Transverse colon (tissue), 4 donors: ENCODE measurements at regions not wholly inside any gene's neighbourhood (a gene's known extent, or its start where the extent isn't known, plus 50 kb on each side); places are given as distances from the start of the nearest gene placed in this dataset.

Experiments
- DNase-seq: peaks from one replicate; pipeline ENCODE4 v3.0.0-alpha.2; 2019
- H3K27ac ChIP-seq, 4 donors: fragments of 200-600 bp; sonication (generic); 2 replicates each; pipeline ENCODE4 v1.5.1; 2016 to 2018; ENCODE audit warnings: inconsistent platforms in 4 of 4
- H3K27me3 ChIP-seq: fragments of 200-600 bp; sonication (generic); 2 replicates; pipeline ENCODE4 v1.5.1; 2017; ENCODE audit warnings: inconsistent platforms
- H3K36me3 ChIP-seq, 4 donors: fragments of 200-600 bp; sonication (generic); 2 replicates each; pipeline ENCODE4 v1.5.1; 2017 to 2019; ENCODE audit warnings: inconsistent platforms in 4 of 4
- H3K4me1 ChIP-seq, 4 donors: fragments of 200-600 bp; sonication (generic); 2 replicates each; pipeline ENCODE4 v1.5.1; 2017 to 2020; ENCODE audit warnings: inconsistent platforms in 4 of 4
- H3K4me3 ChIP-seq, 4 donors: fragments of 200-600 bp; sonication (generic); 1 replicate in 1 of 4; 2 replicates in 3 of 4; pipeline versions ENCODE4 v1.5.1 to v1.6.1; 2017 to 2019; ENCODE audit warnings: inconsistent platforms in 4 of 4
- H3K9me3 ChIP-seq, 2 donors: fragments of 200-600 bp; sonication (generic); 2 replicates each; pipeline ENCODE4 v1.5.1; 2017 to 2019; ENCODE audit warnings: inconsistent platforms in 2 of 2
- EP300 ChIP-seq: sonication (generic); formaldehyde crosslinking; IDR thresholded peaks from one replicate; pipeline ENCODE4 v1.6.1; 2017; ENCODE audit warnings: antibody characterized with exemption, low read depth
- POLR2A ChIP-seq: fragments of 450-650 bp; IDR thresholded peaks from one replicate; pipeline ENCODE4 v1.6.1; 2016; ENCODE audit warnings: antibody characterized with exemption, mild to moderate bottlenecking, moderate library complexity
- POLR2AphosphoS5 ChIP-seq, 3 donors: sonication (generic); formaldehyde crosslinking; IDR thresholded peaks; one replicate each; pipeline ENCODE4 v1.6.1; 2016; ENCODE audit warnings: antibody characterized with exemption in 3 of 3
- WGBS, 2 donors: methylation state at CpG; one replicate each; pipeline ENCODE4 v1.1.5; 2018; ENCODE audit warnings: low coverage in 1 of 2; 5-methylcytosine and 5-hydroxymethylcytosine counted together
- in situ Hi-C, 4 donors: fragments of 200-750 bp; cut with MboI; loops; one replicate each; pipeline versions ENCODE4 v1.15.0 to v1.15.1; 2017; ENCODE audit warnings: low sequenced_read_pairs in 3 of 4, low pct_ligation_motif_present in 1 of 4, low pct_unique_long_range_greater_than_20kb in 1 of 4
- intact Hi-C: fragments of 100-400 bp; cut with DNase I; formaldehyde crosslinking; loops from one replicate; pipeline ENCODE4 v1.15.1; 2023; ENCODE audit warnings: low total_unique reads
- TF ChIP-seq, protein P1 (sequence below), 5 experiments: fragments of 200-600 bp in 3 of 5; fragments of 450-650 bp in 2 of 5; sonication (generic) in 3 of 5; IDR thresholded peaks; 1 replicate in 2 of 5; 2 replicates in 3 of 5; pipeline ENCODE4 v1.5.1; 2016 to 2017; ENCODE audit warnings: antibody characterized with exemption in 5 of 5, inconsistent platforms in 3 of 5, mild to moderate bottlenecking in 2 of 5, moderate library complexity in 1 of 5

DNA sequence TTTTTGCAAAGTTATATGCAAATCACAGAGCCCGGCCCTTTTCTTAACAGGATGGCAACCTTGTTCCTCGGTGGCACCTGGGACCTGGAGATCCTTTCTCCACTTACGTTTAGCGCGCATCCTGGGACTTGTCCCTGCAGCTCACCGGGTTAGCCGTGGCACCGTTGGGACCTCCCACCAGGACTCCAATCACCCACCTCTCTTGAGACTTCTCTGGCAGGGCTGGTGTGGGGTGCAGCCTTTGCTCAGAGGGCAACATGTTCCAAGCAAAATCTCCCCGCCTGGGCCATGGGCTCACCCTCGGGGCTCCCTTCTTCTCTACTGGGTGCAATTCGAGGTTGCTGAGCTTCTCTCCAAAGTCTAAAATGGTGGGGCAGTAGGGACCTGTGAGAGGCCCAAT is 211.9 kb upstream of the UMPS start:
- no peaks in the 10 kb centered on the region for H3K36me3 ChIP-seq
- in situ Hi-C loops (no loop called here), intact Hi-C loops (no loop called here)
- 84% methylated on average over 11 of the region's 11 CpGs; no CpG with 5 or more reads in 1 of the 2 donors for WGBS, 2 donors
- H3K27ac ChIP-seq: no peak overlapping the region
- no peaks in the 10 kb centered on the region for H3K4me1 ChIP-seq
- H3K27me3 ChIP-seq: no peaks in the 10 kb centered on the region
- no peak for TF ChIP-seq POLR2A
- no peak for TF ChIP-seq EP300
- TF ChIP-seq, protein P1, sequence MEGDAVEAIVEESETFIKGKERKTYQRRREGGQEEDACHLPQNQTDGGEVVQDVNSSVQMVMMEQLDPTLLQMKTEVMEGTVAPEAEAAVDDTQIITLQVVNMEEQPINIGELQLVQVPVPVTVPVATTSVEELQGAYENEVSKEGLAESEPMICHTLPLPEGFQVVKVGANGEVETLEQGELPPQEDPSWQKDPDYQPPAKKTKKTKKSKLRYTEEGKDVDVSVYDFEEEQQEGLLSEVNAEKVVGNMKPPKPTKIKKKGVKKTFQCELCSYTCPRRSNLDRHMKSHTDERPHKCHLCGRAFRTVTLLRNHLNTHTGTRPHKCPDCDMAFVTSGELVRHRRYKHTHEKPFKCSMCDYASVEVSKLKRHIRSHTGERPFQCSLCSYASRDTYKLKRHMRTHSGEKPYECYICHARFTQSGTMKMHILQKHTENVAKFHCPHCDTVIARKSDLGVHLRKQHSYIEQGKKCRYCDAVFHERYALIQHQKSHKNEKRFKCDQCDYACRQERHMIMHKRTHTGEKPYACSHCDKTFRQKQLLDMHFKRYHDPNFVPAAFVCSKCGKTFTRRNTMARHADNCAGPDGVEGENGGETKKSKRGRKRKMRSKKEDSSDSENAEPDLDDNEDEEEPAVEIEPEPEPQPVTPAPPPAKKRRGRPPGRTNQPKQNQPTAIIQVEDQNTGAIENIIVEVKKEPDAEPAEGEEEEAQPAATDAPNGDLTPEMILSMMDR (IDR thresholded peaks at IDR 0.05): no peak
- H3K4me3 ChIP-seq: no peak overlapping the region
- H3K9me3 ChIP-seq: no peaks in the 10 kb centered on the region
- DNase-seq: no peak

DNA sequence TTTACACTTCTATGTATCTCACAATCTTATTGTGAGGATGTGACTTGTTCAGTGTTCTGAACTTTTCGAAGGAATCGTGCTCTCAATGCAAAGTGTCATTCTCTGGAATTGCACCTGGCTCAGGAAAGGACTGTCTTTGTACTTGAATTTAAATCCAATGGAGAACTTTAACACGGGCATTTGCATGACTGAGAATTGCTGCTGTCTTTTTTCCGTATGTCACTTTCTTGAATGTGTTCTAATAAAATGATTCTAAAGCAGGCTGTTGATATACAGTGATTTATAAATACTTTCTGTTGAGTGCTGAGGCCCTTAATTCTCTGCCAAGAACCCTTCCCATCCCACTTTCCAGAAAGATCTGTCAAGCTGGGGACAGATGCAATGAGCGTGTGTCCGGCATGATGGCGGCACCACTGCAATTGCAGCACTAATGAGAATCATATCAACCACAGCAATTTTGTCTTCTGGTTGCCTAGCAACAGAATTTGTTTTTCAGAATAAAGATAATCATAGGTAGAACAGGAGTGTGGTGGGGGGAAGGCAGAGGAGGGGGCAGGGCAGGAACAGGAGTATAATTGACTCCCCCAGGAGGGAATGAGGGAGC is 210.6 kb upstream of the UMPS start:
- no peaks in the 10 kb centered on the region for H3K4me1 ChIP-seq
- intact Hi-C loops: no loop called here
- no peak for DNase-seq
- TF ChIP-seq POLR2A (no peak), POLR2AphosphoS5 (IDR thresholded peaks at IDR 0.05) (no peak), EP300 (no peak)
- TF ChIP-seq, protein P1 (IDR thresholded peaks at IDR 0.05): no peak
- in situ Hi-C loops: no loop called here
- H3K4me3 ChIP-seq: no peak overlapping the region
- H3K36me3 ChIP-seq: no peaks in the 10 kb centered on the region
- H3K27ac ChIP-seq: no peak overlapping the region
- H3K27me3 ChIP-seq: no peaks in the 10 kb centered on the region
- no peaks in the 10 kb centered on the region for H3K9me3 ChIP-seq
- WGBS, 2 donors: 89% methylated on average over 7 of the region's 7 CpGs

DNA sequence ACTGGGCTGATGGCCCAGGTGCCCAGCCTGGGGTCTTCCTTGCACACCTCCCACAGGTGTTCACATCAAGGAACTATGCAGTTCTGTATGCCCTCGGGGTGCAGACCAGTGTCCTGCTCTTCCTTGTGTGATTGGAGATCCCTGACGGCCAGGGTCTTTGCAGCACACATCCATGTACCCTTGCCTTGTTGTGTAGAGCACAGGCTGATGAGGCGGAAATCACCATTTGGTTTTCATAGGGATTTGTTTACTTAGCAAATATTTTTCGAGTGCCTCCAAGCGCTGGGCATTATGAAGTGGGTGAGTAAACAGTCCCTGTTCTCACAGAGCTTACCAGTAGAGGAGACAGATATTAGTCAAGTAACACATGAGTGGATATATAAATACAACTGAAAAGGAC is 209.3 kb upstream of the UMPS start:
- DNase-seq: no peak
- in situ Hi-C loops: no loop called here
- TF ChIP-seq, protein P1 (IDR thresholded peaks at IDR 0.05): no peak
- TF ChIP-seq POLR2AphosphoS5 (IDR thresholded peaks at IDR 0.05): no peak
- no peak for TF ChIP-seq POLR2A
- no peak for TF ChIP-seq EP300
- WGBS, 2 donors: 25 to 43% methylated on average over 2 to 5 of the region's 5 CpGs
- Histone ChIP-seq H3K4me3 (no peak overlapping the region), H3K27me3 (no peaks in the 10 kb centered on the region), H3K27ac (no peak overlapping the region), H3K36me3 (no peaks in the 10 kb centered on the region), H3K9me3 (no peaks in the 10 kb centered on the region), H3K4me1 (no peaks in the 10 kb centered on the region)
- intact Hi-C loops: no loop called here

DNA sequence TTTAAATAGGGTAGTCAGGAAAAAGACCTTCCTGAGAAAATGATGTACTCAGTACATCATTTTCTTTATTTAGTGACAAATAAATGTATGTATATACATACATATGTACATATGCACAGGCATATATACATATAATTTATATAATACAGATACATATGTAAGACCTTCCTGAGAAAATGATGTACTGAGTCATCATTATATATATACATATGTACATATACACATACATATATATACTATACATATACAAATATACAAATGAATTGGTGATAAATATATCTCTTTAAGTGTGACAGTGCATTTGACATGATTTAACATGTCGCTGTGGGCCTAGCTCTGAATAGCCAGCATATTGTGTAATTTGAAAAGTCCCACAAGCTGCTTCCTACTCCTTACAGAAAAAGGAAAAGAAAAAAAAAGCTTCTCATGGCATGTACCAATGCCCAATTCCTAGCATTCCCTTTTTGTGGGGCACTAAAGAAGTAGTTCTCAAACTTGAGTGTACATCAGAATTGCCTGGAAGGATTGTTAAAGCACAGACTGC is 208.1 kb upstream of the UMPS start:
- Histone ChIP-seq H3K27ac (no peak overlapping the region), H3K4me1 (no peaks in the 10 kb centered on the region), H3K36me3 (no peaks in the 10 kb centered on the region), H3K27me3 (no peaks in the 10 kb centered on the region), H3K4me3 (no peak overlapping the region), H3K9me3 (no peaks in the 10 kb centered on the region)
- TF ChIP-seq POLR2AphosphoS5 (IDR thresholded peaks at IDR 0.05): no peak
- intact Hi-C loops: no loop called here
- WGBS, 2 donors: 88 to 100% methylated on average over 1 of the region's 1 CpG
- DNase-seq: no peak
- in situ Hi-C loops: no loop called here

DNA sequence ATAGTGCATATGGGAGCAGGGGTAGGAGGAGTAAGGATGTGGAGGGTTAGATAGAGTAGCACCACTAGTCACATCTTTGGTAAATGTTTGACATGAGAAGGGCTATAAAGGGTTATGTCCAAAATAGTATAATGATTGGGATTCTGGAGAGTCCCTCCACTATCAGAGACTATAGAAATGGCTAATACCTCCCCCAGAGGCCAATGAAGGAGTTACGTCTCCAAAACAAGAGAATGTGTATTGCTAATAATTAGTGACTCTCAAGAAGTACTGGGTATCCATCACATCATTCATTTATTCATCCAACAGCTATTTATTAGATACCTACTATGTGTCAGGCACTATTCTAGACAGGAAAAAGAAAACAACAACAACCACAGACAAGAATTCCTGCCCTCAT is 203.7 kb upstream of the UMPS start:
- 80 to 87% methylated on average over 1 of the region's 1 CpG for WGBS, 2 donors
- Histone ChIP-seq H3K9me3 (no peaks in the 10 kb centered on the region), H3K4me1 (no peaks in the 10 kb centered on the region), H3K4me3 (no peak overlapping the region), H3K27me3 (no peaks in the 10 kb centered on the region), H3K36me3 (no peaks in the 10 kb centered on the region), H3K27ac (no peak overlapping the region)
- no peak for DNase-seq
- in situ Hi-C loops (no loop called here), intact Hi-C loops (no loop called here)
- TF ChIP-seq POLR2AphosphoS5 (IDR thresholded peaks at IDR 0.05): no peak
- TF ChIP-seq POLR2A: no peak
- TF ChIP-seq, protein P1 (IDR thresholded peaks at IDR 0.05): no peak
- no peak for TF ChIP-seq EP300
